WERI-Rb-1 (cell line): ENCODE measurements at regions not wholly inside any gene's neighbourhood (a gene's known extent, or its start where the extent isn't known, plus 50 kb on each side); places are given as distances from the start of the nearest gene placed in this dataset.

Experiments
- DNase-seq: peaks from one replicate; pipeline ENCODE4 v3.0.0-alpha.2; 2020
- H3K27ac ChIP-seq: fragments of 250-450 bp; sonication (Bioruptor Pico); 2 replicates; pipeline ENCODE4 v1.5.1; 2020; ENCODE audit warnings: mild to moderate bottlenecking, moderate library complexity
- H3K27me3 ChIP-seq: fragments of 250-450 bp; sonication (Bioruptor Pico); 2 replicates; pipeline ENCODE4 v1.5.1; 2021; ENCODE audit warnings: mild to moderate bottlenecking, low read depth, moderate library complexity; ENCODE audit not compliant: insufficient read depth, severe bottlenecking
- H3K36me3 ChIP-seq: fragments of 250-450 bp; sonication (Bioruptor Pico); 2 replicates; pipeline ENCODE4 v1.5.1; 2020; ENCODE audit warnings: mild to moderate bottlenecking, moderate library complexity
- H3K4me3 ChIP-seq: 2 replicates; pipeline ENCODE4 v1.5.1; 2011; ENCODE audit warnings: low read depth, mild to moderate bottlenecking, control low read depth, low read length
- H3K9me3 ChIP-seq: fragments of 250-450 bp; sonication (Bioruptor Pico); 2 replicates; pipeline ENCODE4 v1.5.1; 2021; ENCODE audit warnings: mild to moderate bottlenecking, moderate library complexity; ENCODE audit not compliant: severe bottlenecking
- CTCF ChIP-seq: IDR thresholded peaks from 2 replicates; pipeline ENCODE4 v1.5.1; 2011; ENCODE audit warnings: low read depth, mild to moderate bottlenecking, control low read depth, inconsistent platforms, low read length

- no peak for TF ChIP-seq CTCF
- no peaks in the 10 kb centered on the region for H3K9me3 ChIP-seq
- no peak for DNase-seq
- no peaks in the 10 kb centered on the region for H3K36me3 ChIP-seq
- H3K27ac ChIP-seq: no peak overlapping the region
- no peak overlapping the region for H3K4me3 ChIP-seq
- H3K27me3 ChIP-seq: no peaks in the 10 kb centered on the region
Measured at GRCh38 chr13:71964491-71965100, 97.6 kb upstream of the DACH1 start.

- no peak for DNase-seq
- H3K9me3 ChIP-seq: no peaks in the 10 kb centered on the region
- TF ChIP-seq CTCF: no peak
- H3K27ac ChIP-seq: no peak overlapping the region
- H3K36me3 ChIP-seq: no peaks in the 10 kb centered on the region
- no peak overlapping the region for H3K4me3 ChIP-seq
- no peaks in the 10 kb centered on the region for H3K27me3 ChIP-seq
Measured at GRCh38 chr13:71962735-71963134, 95.7 kb upstream of the DACH1 start.

- no peak for DNase-seq
- Histone ChIP-seq H3K27ac (no peak overlapping the region), H3K9me3 (no peaks in the 10 kb centered on the region), H3K4me3 (no peak overlapping the region), H3K27me3 (no peaks in the 10 kb centered on the region), H3K36me3 (no peaks in the 10 kb centered on the region)
- no peak for TF ChIP-seq CTCF
Measured at GRCh38 chr13:71962126-71962525, 95.1 kb upstream of the DACH1 start.

- H3K9me3 ChIP-seq: no peaks in the 10 kb centered on the region
- no peaks in the 10 kb centered on the region for H3K27me3 ChIP-seq
- H3K4me3 ChIP-seq: no peak overlapping the region
- no peak for DNase-seq
- TF ChIP-seq CTCF: no peak
- H3K27ac ChIP-seq: no peak overlapping the region
- H3K36me3 ChIP-seq: no peaks in the 10 kb centered on the region
Measured at GRCh38 chr13:71949441-71949840, 82.4 kb upstream of the DACH1 start.

- no peak for TF ChIP-seq CTCF
- Histone ChIP-seq H3K4me3 (no peak overlapping the region), H3K36me3 (no peaks in the 10 kb centered on the region), H3K27me3 (no peaks in the 10 kb centered on the region), H3K9me3 (no peaks in the 10 kb centered on the region), H3K27ac (no peak overlapping the region)
- no peak for DNase-seq
Measured at GRCh38 chr13:71939186-71939585, 72.2 kb upstream of the DACH1 start.

GRCh38 chr13:71935166-71935840 is 68.3 kb upstream of the DACH1 start:
- TF ChIP-seq CTCF: no peak
- Histone ChIP-seq H3K27me3 (no peaks in the 10 kb centered on the region), H3K36me3 (no peaks in the 10 kb centered on the region), H3K4me3 (no peak overlapping the region), H3K27ac (no peak overlapping the region), H3K9me3 (no peaks in the 10 kb centered on the region)
- DNase-seq: no peak
